GM21529 (cell line): ENCODE measurements at regions not wholly inside any gene's neighbourhood (a gene's known extent, or its start where the extent isn't known, plus 50 kb on each side); places are given as distances from the start of the nearest gene placed in this dataset.

Experiments
- ATAC-seq: cut with Tn5 transposase; IDR thresholded peaks from one replicate; pipeline ENCODE4 v1.9.1; 2021; ENCODE audit not compliant: unreplicated experiment

- ATAC-seq = no peak
Measured at GRCh38 chr6:126738146-126738545, 380.3 kb upstream of the RSPO3 start.

GRCh38 chr6:126738641-126739040, 379.8 kb upstream of the RSPO3 start:
- ATAC-seq = no peak

- no peak for ATAC-seq
Measured at GRCh38 chr6:126743076-126743475, 375.4 kb upstream of the RSPO3 start.

GRCh38 chr6:126747728-126748540, 370.5 kb upstream of the RSPO3 start:
- ATAC-seq = no peak

GRCh38 chr6:126753606-126754005, 364.9 kb upstream of the RSPO3 start:
- no peak for ATAC-seq

GRCh38 chr6:126761854-126762253, 356.6 kb upstream of the RSPO3 start:
- no peak for ATAC-seq

GRCh38 chr6:126764104-126764503, 354.4 kb upstream of the RSPO3 start:
- no peak for ATAC-seq

- no peak for ATAC-seq
Measured at GRCh38 chr6:126764671-126765070, 353.8 kb upstream of the RSPO3 start.

GRCh38 chr6:126766820-126767219, 351.7 kb upstream of the RSPO3 start:
- no peak for ATAC-seq

GRCh38 chr6:126767711-126768110, 350.8 kb upstream of the RSPO3 start:
- ATAC-seq = no peak

DNA sequence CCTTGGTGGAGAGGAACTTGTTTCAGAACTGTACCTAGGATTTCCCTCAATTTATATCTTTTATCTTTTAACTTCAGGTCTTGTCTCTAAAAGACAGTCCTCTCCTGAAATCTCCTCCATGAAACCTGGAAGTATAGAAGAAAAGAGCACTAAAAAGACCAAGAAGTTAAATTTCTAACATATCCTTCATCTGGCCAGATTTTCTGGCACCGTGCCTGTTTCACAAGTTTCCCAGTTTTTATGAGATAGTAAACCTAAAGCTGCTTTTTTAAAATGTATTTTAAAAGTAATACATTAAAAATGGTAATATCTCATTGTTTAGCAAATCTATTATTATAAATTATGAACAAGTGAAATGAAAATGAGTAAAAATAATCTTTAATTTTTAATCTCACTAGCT, 348.3 kb upstream of the RSPO3 start:
- no peak for ATAC-seq

DNA sequence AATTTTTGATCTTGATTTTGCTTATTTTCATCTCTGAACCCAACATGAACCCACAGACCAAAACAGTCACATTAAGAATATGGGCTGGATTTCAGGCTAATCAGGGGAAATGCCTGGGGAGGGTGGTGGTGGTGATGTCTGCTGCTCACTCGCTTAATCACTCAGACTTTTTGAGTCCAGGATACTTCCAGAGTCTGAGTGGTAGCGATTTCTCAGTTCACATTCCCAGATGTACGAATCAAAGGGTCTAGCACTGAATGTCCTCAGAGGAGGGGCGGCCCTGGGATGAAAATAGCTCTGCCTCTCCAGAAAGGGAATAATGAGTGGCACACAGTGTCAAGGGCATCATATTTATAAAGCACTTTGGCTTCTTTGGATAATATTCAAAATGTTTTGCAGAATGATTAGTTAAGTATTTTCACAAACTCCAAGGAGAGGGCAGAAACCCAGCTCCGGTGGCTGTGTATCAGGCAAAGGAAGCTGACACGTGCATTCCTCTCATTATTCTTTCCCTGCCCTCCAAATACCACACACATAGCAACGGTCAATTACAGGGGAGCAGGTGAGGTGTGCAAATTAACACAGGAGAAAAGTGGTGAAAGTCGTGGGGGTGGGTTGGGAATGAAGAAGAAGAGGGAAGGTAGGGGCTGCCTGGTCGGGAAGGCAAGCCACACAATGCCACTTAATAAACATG, 345.2 kb upstream of the RSPO3 start:
- no peak for ATAC-seq

- no peak for ATAC-seq
Measured at GRCh38 chr6:126779331-126779730, 339.1 kb upstream of the RSPO3 start.

DNA sequence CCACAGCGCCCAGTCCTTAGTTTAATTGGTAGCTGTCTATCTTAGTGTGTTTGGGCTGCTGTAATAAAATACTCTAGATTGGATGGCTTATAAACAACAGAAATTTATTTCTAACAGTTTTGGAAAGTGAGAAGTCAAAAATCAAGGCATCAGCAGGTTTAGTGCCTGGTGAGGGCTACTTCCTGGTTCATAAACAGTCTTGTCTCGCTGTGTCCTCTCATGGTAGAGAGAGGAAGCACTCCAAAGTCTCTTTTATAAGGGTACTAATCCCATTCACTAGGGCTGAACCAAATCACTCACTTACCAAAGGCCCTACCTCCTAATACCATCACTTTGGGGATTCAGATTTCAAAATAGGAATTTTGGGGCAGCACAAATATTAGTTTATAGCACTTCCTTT, 336.9 kb upstream of the RSPO3 start:
- no peak for ATAC-seq

DNA sequence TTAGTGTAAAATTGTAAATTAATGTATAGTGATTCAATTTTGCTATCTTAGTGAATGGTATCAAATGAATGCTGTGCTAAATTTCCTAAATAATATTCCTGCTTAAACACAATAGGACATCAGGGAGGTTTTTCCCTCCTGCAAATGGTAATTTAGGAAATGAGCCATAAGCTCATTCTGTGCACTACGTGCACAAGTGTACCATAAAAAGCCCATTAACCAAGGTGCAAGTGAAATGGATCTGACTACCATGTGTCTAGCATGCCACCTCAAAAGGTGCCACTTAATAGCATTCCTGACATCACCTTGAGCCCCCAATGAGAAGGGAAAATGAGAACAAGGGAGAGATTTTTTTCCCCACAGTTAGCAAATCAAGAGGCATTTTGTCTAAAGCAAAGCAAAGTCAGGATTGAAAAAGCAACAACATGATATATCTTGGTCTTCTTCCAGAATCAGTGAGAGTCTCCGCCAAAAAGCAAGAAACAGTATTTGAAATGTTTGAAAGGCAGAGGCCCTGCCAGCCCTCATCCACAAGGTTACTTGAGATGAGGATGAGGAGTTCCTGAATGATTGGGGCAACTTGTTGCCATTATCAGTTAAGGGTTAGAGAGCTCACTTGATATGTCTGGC, 334.2 kb upstream of the RSPO3 start:
- ATAC-seq = no peak

- ATAC-seq = no peak
Measured at GRCh38 chr6:126786262-126786661, 332.2 kb upstream of the RSPO3 start.

DNA sequence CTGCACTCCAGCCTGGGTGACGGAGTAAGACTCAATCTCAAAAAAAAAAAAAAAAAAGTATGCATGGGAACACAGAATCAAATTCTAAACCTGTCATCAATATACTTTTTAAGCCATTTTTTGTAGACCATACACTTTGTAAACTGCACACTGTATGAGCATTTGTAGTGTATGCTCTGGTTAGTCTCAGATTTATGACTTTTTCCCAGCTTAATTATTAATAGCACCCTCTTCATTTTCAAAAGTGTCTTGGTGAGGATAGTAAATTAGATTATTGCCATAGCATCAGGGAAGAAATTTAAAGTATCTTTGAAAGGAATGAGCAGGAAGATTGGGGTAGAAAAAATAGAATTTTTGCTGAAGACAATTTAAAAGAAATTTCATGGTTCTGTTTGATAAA, 330.8 kb upstream of the RSPO3 start:
- no peak for ATAC-seq

- ATAC-seq = no peak
Measured at GRCh38 chr6:126788861-126789365, 329.6 kb upstream of the RSPO3 start.

DNA sequence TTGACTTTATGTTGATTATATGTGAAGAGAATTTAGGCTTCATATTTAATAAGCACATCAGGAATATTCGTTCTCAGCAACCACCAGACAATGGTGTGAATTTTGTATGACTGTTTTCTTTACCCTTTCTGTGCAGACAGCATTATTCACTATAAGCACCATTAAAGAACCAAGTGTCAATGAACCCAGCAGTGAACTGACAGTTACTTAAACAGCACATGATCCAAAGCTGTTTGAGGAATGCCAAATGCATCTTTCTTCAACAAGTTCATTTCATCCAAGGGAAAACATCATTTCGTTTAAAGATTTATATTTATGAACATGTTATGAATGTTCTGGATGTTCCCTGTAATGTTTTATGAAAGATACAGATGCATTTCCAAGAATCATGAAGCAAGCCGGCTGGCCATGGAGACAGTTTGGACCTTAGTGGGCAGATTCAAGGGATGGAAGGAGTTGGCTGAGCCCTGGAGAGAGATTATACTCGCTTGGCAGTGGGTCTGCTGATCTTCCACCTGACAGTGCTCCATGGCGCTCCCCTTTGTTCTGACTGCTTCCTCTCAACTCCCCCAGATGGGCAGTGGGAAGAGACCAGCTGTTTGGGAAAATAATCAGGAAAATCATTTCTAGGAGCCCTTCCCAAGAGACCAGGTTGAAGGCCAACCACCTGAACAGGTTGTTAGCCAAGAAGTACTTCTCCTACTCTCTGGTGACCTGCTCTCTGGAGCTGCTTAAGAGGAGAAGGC, 326.0 kb upstream of the RSPO3 start:
- no peak for ATAC-seq

- ATAC-seq = no peak
Measured at GRCh38 chr6:126795161-126795560, 323.3 kb upstream of the RSPO3 start.

DNA sequence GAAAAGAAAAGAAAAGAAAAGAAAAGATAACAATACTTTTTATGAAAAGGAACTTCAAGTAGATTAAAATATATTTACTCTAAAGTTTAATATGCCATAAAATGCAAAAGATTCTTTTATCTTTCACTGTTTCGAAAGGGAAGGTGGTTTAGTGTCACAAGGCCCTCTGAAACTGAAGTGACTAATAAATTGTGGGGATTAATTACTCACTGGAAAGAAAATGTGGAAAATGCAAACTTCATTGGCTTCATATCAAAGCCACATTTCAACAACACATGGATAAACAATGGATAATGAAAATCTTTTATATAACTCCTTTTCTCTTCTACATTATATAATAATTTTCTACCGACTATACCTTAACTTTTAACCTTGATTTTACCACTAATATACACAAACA, 320.5 kb upstream of the RSPO3 start:
- no peak for ATAC-seq
